ENCODE measurements at regions not wholly inside any gene's neighbourhood (a gene's known extent, or its start where the extent isn't known, plus 50 kb on each side); places are given as distances from the start of the nearest gene placed in this dataset.

DNA sequence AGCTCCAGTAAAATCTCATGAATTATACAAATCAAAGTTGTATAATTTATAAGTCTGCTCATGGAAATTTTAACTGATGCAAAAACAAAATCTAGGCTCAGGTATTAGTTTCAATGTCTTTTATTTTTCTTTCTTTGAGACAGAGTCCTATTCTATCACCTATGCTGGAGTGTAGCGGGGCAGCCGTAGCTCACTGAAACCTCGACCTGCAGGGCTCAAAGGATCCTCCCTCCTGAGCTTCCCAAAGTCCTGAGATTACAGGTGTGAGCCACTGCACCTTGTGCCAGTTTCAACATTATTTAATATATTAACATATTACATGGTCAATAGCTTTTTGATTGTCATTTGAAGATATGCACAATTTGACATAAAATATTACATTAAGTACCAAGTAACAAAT, 678.7 kb downstream of the ARAP2 start:
- Histone ChIP-seq H4K20me1 (ENCODE audit: insufficient read depth, low read length) (no peaks in the 10 kb centered on the region), H3K9me3 (ENCODE audit: low read length) (no peaks in the 10 kb centered on the region), H2AFZ (ENCODE audit: low read length) (no peak overlapping the region), H3K36me3 (ENCODE audit: insufficient read depth, low read length) (no peaks in the 10 kb centered on the region), H3K27me3 (ENCODE audit: insufficient read depth, low read length) (no peaks in the 10 kb centered on the region), H3K9ac (ENCODE audit: low read length) (no peak overlapping the region), H3K4me1 (ENCODE audit: insufficient read depth, low read length, severe bottlenecking) (no peaks in the 10 kb centered on the region), H3K4me3 (ENCODE audit: low read depth, low read length, poor library complexity, severe bottlenecking) (no peak overlapping the region), H3K27ac (ENCODE audit: low read depth, low read length, poor library complexity, severe bottlenecking) (no peak overlapping the region), H3K9me2 (ENCODE audit: low read depth, low read length) (no peaks in the 10 kb centered on the region), H3K79me2 (ENCODE audit: insufficient read depth, low read length) (no peaks in the 10 kb centered on the region), H3K4me2 (ENCODE audit: low read length) (no peak overlapping the region), H3F3A (ENCODE audit: insufficient read depth, low read length) (no peaks in the 10 kb centered on the region)
- no peak for TF ChIP-seq EZH2 (IDR thresholded peaks at IDR 0.05; ENCODE audit: borderline replicate concordance, low read length)
- no peak for TF ChIP-seq CTCF (IDR thresholded peaks at IDR 0.05; ENCODE audit: low read length)

- Histone ChIP-seq H3K9ac (ENCODE audit: low read length) (no peak overlapping the region), H3K4me2 (ENCODE audit: low read length) (no peak overlapping the region), H3K4me3 (ENCODE audit: low read depth, low read length, poor library complexity, severe bottlenecking) (no peak overlapping the region), H3K27ac (ENCODE audit: low read depth, low read length, poor library complexity, severe bottlenecking) (no peak overlapping the region), H3K9me3 (ENCODE audit: low read length) (no peaks in the 10 kb centered on the region), H2AFZ (ENCODE audit: low read length) (no peak overlapping the region), H3F3A (ENCODE audit: insufficient read depth, low read length) (no peaks in the 10 kb centered on the region), H3K27me3 (ENCODE audit: insufficient read depth, low read length) (no peaks in the 10 kb centered on the region), H4K20me1 (ENCODE audit: insufficient read depth, low read length) (no peaks in the 10 kb centered on the region), H3K4me1 (ENCODE audit: insufficient read depth, low read length, severe bottlenecking) (no peaks in the 10 kb centered on the region), H3K9me2 (ENCODE audit: low read depth, low read length) (no peaks in the 10 kb centered on the region), H3K36me3 (ENCODE audit: insufficient read depth, low read length) (no peaks in the 10 kb centered on the region), H3K79me2 (ENCODE audit: insufficient read depth, low read length) (no peaks in the 10 kb centered on the region)
- TF ChIP-seq CTCF (IDR thresholded peaks at IDR 0.05; ENCODE audit: low read length) (no peak), EZH2 (IDR thresholded peaks at IDR 0.05; ENCODE audit: borderline replicate concordance, low read length) (no peak)
These were observed 653.3 kb downstream of the ARAP2 start for GRCh38 chr4:35591035-35591434.

DNA sequence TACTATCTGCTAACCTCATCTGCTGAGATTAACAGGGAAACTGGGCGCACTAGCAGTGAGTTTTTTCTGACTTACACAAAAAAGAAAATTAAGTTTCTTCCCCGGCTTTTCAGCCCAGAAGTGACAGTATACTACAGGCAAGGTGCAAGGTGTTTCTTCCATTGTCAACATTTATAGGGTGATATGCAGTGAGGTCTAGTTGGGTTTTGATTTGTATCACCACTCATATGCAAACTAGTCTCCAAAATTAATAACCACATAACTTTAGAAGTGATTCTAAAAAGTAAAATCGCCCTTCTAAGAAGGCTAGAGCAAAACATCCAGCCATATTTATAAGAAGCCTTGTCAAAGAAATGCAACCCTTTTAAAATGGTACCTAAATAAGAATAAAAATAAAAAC, 640.1 kb downstream of the ARAP2 start:
- no peaks in the 10 kb centered on the region for H4K20me1 ChIP-seq (ENCODE audit: insufficient read depth, low read length)

More for the DNA sequence above, 640.1 kb downstream of the ARAP2 start:
- TF ChIP-seq CTCF (IDR thresholded peaks at IDR 0.05; ENCODE audit: low read length) = no peak
- H3K79me2 ChIP-seq (ENCODE audit: insufficient read depth, low read length) = no peaks in the 10 kb centered on the region
- no peaks in the 10 kb centered on the region for H3K9me3 ChIP-seq (ENCODE audit: low read length)
- H3F3A ChIP-seq (ENCODE audit: insufficient read depth, low read length) = no peaks in the 10 kb centered on the region
- no peak overlapping the region for H2AFZ ChIP-seq (ENCODE audit: low read length)
- no peaks in the 10 kb centered on the region for H3K4me1 ChIP-seq (ENCODE audit: insufficient read depth, low read length, severe bottlenecking)
- H3K36me3 ChIP-seq (ENCODE audit: insufficient read depth, low read length) = no peaks in the 10 kb centered on the region
- no peak overlapping the region for H3K4me3 ChIP-seq (ENCODE audit: low read depth, low read length, poor library complexity, severe bottlenecking)
- H3K9ac ChIP-seq (ENCODE audit: low read length) = no peak overlapping the region
- H3K27me3 ChIP-seq (ENCODE audit: insufficient read depth, low read length) = no peaks in the 10 kb centered on the region
- no peak overlapping the region for H3K27ac ChIP-seq (ENCODE audit: low read depth, low read length, poor library complexity, severe bottlenecking)
- no peak overlapping the region for H3K4me2 ChIP-seq (ENCODE audit: low read length)
- H3K9me2 ChIP-seq (ENCODE audit: low read depth, low read length) = no peaks in the 10 kb centered on the region

Data from OCI-LY1 (cell line).